Renal cortical epithelial cell (primary cell): ENCODE measurements at regions not wholly inside any gene's neighbourhood (a gene's known extent, or its start where the extent isn't known, plus 50 kb on each side); places are given as distances from the start of the nearest gene placed in this dataset.

ENCODE experiments used
- DNase-seq: peaks from one replicate; pipeline ENCODE4 v3.0.0-alpha.2; 2011; ENCODE audit warnings: low read depth

GRCh38 chr4:125928652-125929051, 613.9 kb downstream of the FAT4 start:
- no peak for DNase-seq

- DNase-seq = no peak
Observed at GRCh38 chr4:125938541-125938940, 623.8 kb downstream of the FAT4 start.

GRCh38 chr4:125940426-125940825, 625.7 kb downstream of the FAT4 start:
- DNase-seq = no peak

- no peak for DNase-seq
Observed at GRCh38 chr4:125944966-125945365, 630.2 kb downstream of the FAT4 start.

- DNase-seq = no peak
Observed at GRCh38 chr4:125948021-125948420, 633.3 kb downstream of the FAT4 start.

GRCh38 chr4:125951261-125951887, 636.6 kb downstream of the FAT4 start:
- no peak for DNase-seq

- DNase-seq = no peak
Observed at GRCh38 chr4:125952631-125953030, 637.9 kb downstream of the FAT4 start.

GRCh38 chr4:125956276-125956675, 641.5 kb downstream of the FAT4 start:
- DNase-seq = no peak

GRCh38 chr4:125958519-125958918, 643.8 kb downstream of the FAT4 start:
- no peak for DNase-seq

- DNase-seq = no peak
Observed at GRCh38 chr4:125961626-125962025, 646.9 kb downstream of the FAT4 start.

GRCh38 chr4:125975861-125976397, 661.2 kb downstream of the FAT4 start:
- DNase-seq = no peak

GRCh38 chr4:125979950-125980349, 665.2 kb downstream of the FAT4 start:
- peak; percentile 1 for DNase-seq

- DNase-seq = no peak
Observed at GRCh38 chr4:125983168-125983567, 668.4 kb downstream of the FAT4 start.

GRCh38 chr4:125985856-125986255, 671.1 kb downstream of the FAT4 start:
- DNase-seq = peak; percentile 2

- no peak for DNase-seq
Observed at GRCh38 chr4:125986307-125986706, 671.6 kb downstream of the FAT4 start.

- no peak for DNase-seq
Observed at GRCh38 chr4:125988464-125988863, 673.7 kb downstream of the FAT4 start.

GRCh38 chr4:125991398-125991797, 676.6 kb downstream of the FAT4 start:
- no peak for DNase-seq

- no peak for DNase-seq
Observed at GRCh38 chr4:125992891-125993290, 678.1 kb downstream of the FAT4 start.

GRCh38 chr4:125994024-125994423, 679.3 kb downstream of the FAT4 start:
- no peak for DNase-seq

GRCh38 chr4:125994430-125994829, 679.7 kb downstream of the FAT4 start:
- DNase-seq = no peak

GRCh38 chr4:126004941-126005340, 690.2 kb downstream of the FAT4 start:
- DNase-seq = peak; percentile 70

GRCh38 chr4:126007142-126007541, 692.4 kb downstream of the FAT4 start:
- no peak for DNase-seq

- no peak for DNase-seq
Observed at GRCh38 chr4:126012691-126013290, 698.0 kb downstream of the FAT4 start.

- no peak for DNase-seq
Observed at GRCh38 chr4:126018274-126018673, 703.5 kb downstream of the FAT4 start.
